SU-DHL-6 (cell line): ENCODE measurements at regions not wholly inside any gene's neighbourhood (a gene's known extent, or its start where the extent isn't known, plus 50 kb on each side); places are given as distances from the start of the nearest gene placed in this dataset.

ENCODE experiments used
- H2AFZ ChIP-seq: fragments of 200-600 bp; sonication (generic); 2 replicates; pipeline ENCODE4 v1.6.1; 2014; ENCODE audit warnings: low read depth, mild to moderate bottlenecking, moderate library complexity, mixed read lengths, antibody characterized with exemption, low read length; ENCODE audit not compliant: severe bottlenecking
- H3F3A ChIP-seq: fragments of 200-600 bp; shearing (Covaris generic); 2 replicates; pipeline ENCODE4 v1.6.0; 2016; ENCODE audit warnings: antibody characterized with exemption, mild to moderate bottlenecking; ENCODE audit not compliant: insufficient read depth
- H3K27ac ChIP-seq: fragments of 200-600 bp; sonication (generic); 2 replicates; pipeline ENCODE4 v1.5.1; 2016; ENCODE audit warnings: low read depth, mild to moderate bottlenecking, low read length, moderate library complexity, mixed read lengths
- H3K27me3 ChIP-seq: fragments of 200-600 bp; sonication (generic), shearing (Covaris generic); 2 replicates; pipeline ENCODE4 v1.6.0; 2014; ENCODE audit warnings: mild to moderate bottlenecking, low read length
- H3K36me3 ChIP-seq: fragments of 200-600 bp; sonication (generic); 2 replicates; pipeline ENCODE4 v1.6.1; 2014; ENCODE audit warnings: mild to moderate bottlenecking, low read length, mixed read lengths
- H3K4me2 ChIP-seq: fragments of 300-600, 200-600 bp; shearing (Covaris generic), sonication (generic); 2 replicates; pipeline ENCODE4 v1.6.0; 2014; ENCODE audit warnings: low read length, low read depth, mild to moderate bottlenecking; ENCODE audit not compliant: poor library complexity, severe bottlenecking
- H3K4me3 ChIP-seq: fragments of 200-600 bp; sonication (generic); 2 replicates; pipeline ENCODE4 v1.5.1; 2014; ENCODE audit warnings: antibody characterized with exemption, low read length, mild to moderate bottlenecking, mixed read lengths; ENCODE audit not compliant: insufficient read depth, poor library complexity, severe bottlenecking
- H3K79me2 ChIP-seq: fragments of 200-600 bp; sonication (generic); 2 replicates; pipeline ENCODE4 v1.6.1; 2014; ENCODE audit warnings: mild to moderate bottlenecking, low read length, moderate library complexity; ENCODE audit not compliant: insufficient read depth
- H3K9ac ChIP-seq: fragments of 200-600 bp; sonication (generic); 2 replicates; pipeline ENCODE4 v1.7.0; 2014; ENCODE audit warnings: mild to moderate bottlenecking, low read length
- H3K9me2 ChIP-seq: fragments of 200-600 bp; sonication (generic); replicated peaks from 2 replicates; pipeline ENCODE4 v1.6.1; 2014; ENCODE audit warnings: low read length; ENCODE audit not compliant: insufficient read depth
- H3K9me3 ChIP-seq: fragments of 200-600 bp; sonication (generic); 2 replicates; pipeline ENCODE4 v1.6.1; 2014; ENCODE audit warnings: low read length, mixed read lengths; ENCODE audit not compliant: insufficient read depth
- H4K20me1 ChIP-seq: fragments of 200-600 bp; sonication (generic); 2 replicates; pipeline ENCODE4 v1.6.1; 2014; ENCODE audit warnings: low read depth, mild to moderate bottlenecking, antibody characterized with exemption, low read length, moderate library complexity, mixed read lengths
- CTCF ChIP-seq: fragments of 200-600 bp; sonication (generic); IDR thresholded peaks from one replicate; pipeline ENCODE4 v1.5.1; 2017; ENCODE audit warnings: antibody characterized with exemption, mild to moderate bottlenecking, low read length, moderate library complexity; ENCODE audit not compliant: insufficient read depth, poor library complexity, severe bottlenecking
- EZH2phosphoT487 ChIP-seq: fragments of 200-600 bp; sonication (generic), shearing (Covaris generic); conservative IDR thresholded peaks from 2 replicates; pipeline ENCODE4 v1.6.1; 2018; ENCODE audit warnings: mild to moderate bottlenecking, antibody characterized with exemption, low read length, moderate library complexity, mixed read lengths

GRCh38 chr14:59097681-59098080 lies 90.8 kb upstream of the DAAM1 start:
- TF ChIP-seq CTCF = no peak
- TF ChIP-seq EZH2phosphoT487 = no peak
- no peak overlapping the region for H2AFZ ChIP-seq
- H3K27ac ChIP-seq = no peak overlapping the region
- no peak overlapping the region for H3K9ac ChIP-seq
- H3K4me2 ChIP-seq = no peak overlapping the region
- H3F3A ChIP-seq = no peaks in the 10 kb centered on the region
- no peak overlapping the region for H3K4me3 ChIP-seq
- no peaks in the 10 kb centered on the region for H3K9me2 ChIP-seq
- no peaks in the 10 kb centered on the region for H3K79me2 ChIP-seq
- no peaks in the 10 kb centered on the region for H4K20me1 ChIP-seq
- no peaks in the 10 kb centered on the region for H3K36me3 ChIP-seq
- H3K9me3 ChIP-seq = no peaks in the 10 kb centered on the region
- no peaks in the 10 kb centered on the region for H3K27me3 ChIP-seq

- H3K27ac ChIP-seq = no peak overlapping the region
Measured at GRCh38 chr14:59098377-59098776, 90.1 kb upstream of the DAAM1 start.

GRCh38 chr14:59100205-59100604 lies 88.3 kb upstream of the DAAM1 start:
- no peak overlapping the region for H3K4me3 ChIP-seq
- H3K79me2 ChIP-seq = no peaks in the 10 kb centered on the region
- no peaks in the 10 kb centered on the region for H3K9me2 ChIP-seq
- H4K20me1 ChIP-seq = no peaks in the 10 kb centered on the region
- H3K4me2 ChIP-seq = no peak overlapping the region
- no peaks in the 10 kb centered on the region for H3K27me3 ChIP-seq
- H3K36me3 ChIP-seq = no peaks in the 10 kb centered on the region
- H3K27ac ChIP-seq = no peak overlapping the region
- no peak for TF ChIP-seq EZH2phosphoT487
- no peak for TF ChIP-seq CTCF
- no peaks in the 10 kb centered on the region for H3K9me3 ChIP-seq
- no peak overlapping the region for H2AFZ ChIP-seq
- H3F3A ChIP-seq = no peaks in the 10 kb centered on the region
- H3K9ac ChIP-seq = no peak overlapping the region

More at GRCh38 chr14:59098377-59098776, 90.1 kb upstream of the DAAM1 start:
- no peak overlapping the region for H3K9ac ChIP-seq
- TF ChIP-seq CTCF = no peak
- no peak for TF ChIP-seq EZH2phosphoT487
- no peak overlapping the region for H2AFZ ChIP-seq
- H3K79me2 ChIP-seq = no peaks in the 10 kb centered on the region
- no peak overlapping the region for H3K4me2 ChIP-seq
- H4K20me1 ChIP-seq = no peaks in the 10 kb centered on the region
- H3K9me2 ChIP-seq = no peaks in the 10 kb centered on the region
- H3K36me3 ChIP-seq = no peaks in the 10 kb centered on the region
- no peaks in the 10 kb centered on the region for H3K27me3 ChIP-seq
- H3K4me3 ChIP-seq = no peak overlapping the region
- H3F3A ChIP-seq = no peaks in the 10 kb centered on the region
- H3K9me3 ChIP-seq = no peaks in the 10 kb centered on the region
